SU-DHL-6 (cell line): ENCODE measurements at regions not wholly inside any gene's neighbourhood (a gene's known extent, or its start where the extent isn't known, plus 50 kb on each side); places are given as distances from the start of the nearest gene placed in this dataset.
"Not testable (repeated sequence)": the region's sequence is repeated elsewhere in the genome, so short reads cannot be mapped to it uniquely, and the experiment has no call there.

Experiments used
- H2AFZ ChIP-seq: fragments of 200-600 bp; sonication (generic); 2 replicates; pipeline ENCODE4 v1.6.1; 2014; ENCODE audit warnings: low read depth, mild to moderate bottlenecking, moderate library complexity, mixed read lengths, antibody characterized with exemption, low read length; ENCODE audit not compliant: severe bottlenecking
- H3F3A ChIP-seq: fragments of 200-600 bp; shearing (Covaris generic); 2 replicates; pipeline ENCODE4 v1.6.0; 2016; ENCODE audit warnings: antibody characterized with exemption, mild to moderate bottlenecking; ENCODE audit not compliant: insufficient read depth
- H3K27ac ChIP-seq: fragments of 200-600 bp; sonication (generic); 2 replicates; pipeline ENCODE4 v1.5.1; 2016; ENCODE audit warnings: low read depth, mild to moderate bottlenecking, low read length, moderate library complexity, mixed read lengths
- H3K27me3 ChIP-seq: fragments of 200-600 bp; sonication (generic), shearing (Covaris generic); 2 replicates; pipeline ENCODE4 v1.6.0; 2014; ENCODE audit warnings: mild to moderate bottlenecking, low read length
- H3K36me3 ChIP-seq: fragments of 200-600 bp; sonication (generic); 2 replicates; pipeline ENCODE4 v1.6.1; 2014; ENCODE audit warnings: mild to moderate bottlenecking, low read length, mixed read lengths
- H3K4me2 ChIP-seq: fragments of 300-600, 200-600 bp; shearing (Covaris generic), sonication (generic); 2 replicates; pipeline ENCODE4 v1.6.0; 2014; ENCODE audit warnings: low read length, low read depth, mild to moderate bottlenecking; ENCODE audit not compliant: poor library complexity, severe bottlenecking
- H3K4me3 ChIP-seq: fragments of 200-600 bp; sonication (generic); 2 replicates; pipeline ENCODE4 v1.5.1; 2014; ENCODE audit warnings: antibody characterized with exemption, low read length, mild to moderate bottlenecking, mixed read lengths; ENCODE audit not compliant: insufficient read depth, poor library complexity, severe bottlenecking
- H3K79me2 ChIP-seq: fragments of 200-600 bp; sonication (generic); 2 replicates; pipeline ENCODE4 v1.6.1; 2014; ENCODE audit warnings: mild to moderate bottlenecking, low read length, moderate library complexity; ENCODE audit not compliant: insufficient read depth
- H3K9ac ChIP-seq: fragments of 200-600 bp; sonication (generic); 2 replicates; pipeline ENCODE4 v1.7.0; 2014; ENCODE audit warnings: mild to moderate bottlenecking, low read length
- H3K9me2 ChIP-seq: fragments of 200-600 bp; sonication (generic); replicated peaks from 2 replicates; pipeline ENCODE4 v1.6.1; 2014; ENCODE audit warnings: low read length; ENCODE audit not compliant: insufficient read depth
- H3K9me3 ChIP-seq: fragments of 200-600 bp; sonication (generic); 2 replicates; pipeline ENCODE4 v1.6.1; 2014; ENCODE audit warnings: low read length, mixed read lengths; ENCODE audit not compliant: insufficient read depth
- H4K20me1 ChIP-seq: fragments of 200-600 bp; sonication (generic); 2 replicates; pipeline ENCODE4 v1.6.1; 2014; ENCODE audit warnings: low read depth, mild to moderate bottlenecking, antibody characterized with exemption, low read length, moderate library complexity, mixed read lengths
- EZH2phosphoT487 ChIP-seq: fragments of 200-600 bp; sonication (generic), shearing (Covaris generic); conservative IDR thresholded peaks from 2 replicates; pipeline ENCODE4 v1.6.1; 2018; ENCODE audit warnings: mild to moderate bottlenecking, antibody characterized with exemption, low read length, moderate library complexity, mixed read lengths
- TF ChIP-seq, protein P1 (sequence below): fragments of 200-600 bp; sonication (generic); IDR thresholded peaks from one replicate; pipeline ENCODE4 v1.5.1; 2017; ENCODE audit warnings: antibody characterized with exemption, mild to moderate bottlenecking, low read length, moderate library complexity; ENCODE audit not compliant: insufficient read depth, poor library complexity, severe bottlenecking

DNA sequence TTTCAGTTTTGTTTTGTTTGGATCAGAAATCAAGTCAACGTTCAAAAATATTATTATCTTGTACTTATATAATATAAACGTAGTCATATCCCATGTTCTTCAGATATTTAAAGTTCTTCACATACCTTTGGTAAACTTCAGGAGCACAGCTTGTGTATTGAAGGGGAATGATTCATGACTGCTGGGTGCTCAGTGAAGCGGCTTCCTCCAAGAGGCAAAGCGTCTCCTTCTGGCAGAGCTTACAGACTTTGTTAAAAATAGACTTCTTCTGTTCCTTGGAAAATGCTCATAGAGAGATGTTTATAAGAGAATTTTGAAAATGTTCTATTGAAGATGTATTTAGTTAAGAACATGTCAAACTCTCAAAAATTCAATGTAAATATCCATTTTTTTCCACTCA is 155.6 kb upstream of the CNTNAP4 start:
- H3K36me3 ChIP-seq = no peaks in the 10 kb centered on the region
- no peak overlapping the region for H2AFZ ChIP-seq
- H3F3A ChIP-seq = no peaks in the 10 kb centered on the region
- H3K9me3 ChIP-seq = no peaks in the 10 kb centered on the region
- TF ChIP-seq EZH2phosphoT487 = no peak
- TF ChIP-seq, protein P1, sequence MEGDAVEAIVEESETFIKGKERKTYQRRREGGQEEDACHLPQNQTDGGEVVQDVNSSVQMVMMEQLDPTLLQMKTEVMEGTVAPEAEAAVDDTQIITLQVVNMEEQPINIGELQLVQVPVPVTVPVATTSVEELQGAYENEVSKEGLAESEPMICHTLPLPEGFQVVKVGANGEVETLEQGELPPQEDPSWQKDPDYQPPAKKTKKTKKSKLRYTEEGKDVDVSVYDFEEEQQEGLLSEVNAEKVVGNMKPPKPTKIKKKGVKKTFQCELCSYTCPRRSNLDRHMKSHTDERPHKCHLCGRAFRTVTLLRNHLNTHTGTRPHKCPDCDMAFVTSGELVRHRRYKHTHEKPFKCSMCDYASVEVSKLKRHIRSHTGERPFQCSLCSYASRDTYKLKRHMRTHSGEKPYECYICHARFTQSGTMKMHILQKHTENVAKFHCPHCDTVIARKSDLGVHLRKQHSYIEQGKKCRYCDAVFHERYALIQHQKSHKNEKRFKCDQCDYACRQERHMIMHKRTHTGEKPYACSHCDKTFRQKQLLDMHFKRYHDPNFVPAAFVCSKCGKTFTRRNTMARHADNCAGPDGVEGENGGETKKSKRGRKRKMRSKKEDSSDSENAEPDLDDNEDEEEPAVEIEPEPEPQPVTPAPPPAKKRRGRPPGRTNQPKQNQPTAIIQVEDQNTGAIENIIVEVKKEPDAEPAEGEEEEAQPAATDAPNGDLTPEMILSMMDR = no peak
- no peak overlapping the region for H3K4me2 ChIP-seq
- H3K79me2 ChIP-seq = no peaks in the 10 kb centered on the region
- no peaks in the 10 kb centered on the region for H4K20me1 ChIP-seq
- no peaks in the 10 kb centered on the region for H3K9me2 ChIP-seq
- H3K27ac ChIP-seq = no peak overlapping the region
- no peak overlapping the region for H3K4me3 ChIP-seq
- H3K27me3 ChIP-seq = no peaks in the 10 kb centered on the region
- no peak overlapping the region for H3K9ac ChIP-seq

DNA sequence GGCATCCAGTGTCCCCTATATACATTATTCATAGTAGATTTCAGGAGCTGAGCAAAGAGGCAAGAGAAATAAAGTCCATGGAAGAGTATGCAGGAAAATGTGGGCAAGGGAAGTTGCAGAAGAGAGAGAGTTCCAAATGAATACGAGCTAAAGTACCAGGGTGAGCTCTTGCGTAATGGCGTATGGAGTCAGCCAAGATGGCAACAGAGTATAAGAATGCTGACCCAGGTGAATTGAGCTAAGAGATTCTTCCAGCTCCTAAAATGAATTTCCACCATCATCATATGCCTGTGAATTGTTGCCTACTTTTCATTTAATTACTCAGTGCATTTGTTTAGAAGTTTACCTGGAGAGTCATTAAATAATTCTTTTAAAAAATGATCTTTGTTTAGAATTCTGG is 153.2 kb upstream of the CNTNAP4 start:
- Histone ChIP-seq H3K27me3 (no peaks in the 10 kb centered on the region), H3K27ac (no peak overlapping the region), H2AFZ (no peak overlapping the region), H4K20me1 (no peaks in the 10 kb centered on the region), H3K9me3 (no peaks in the 10 kb centered on the region), H3K36me3 (no peaks in the 10 kb centered on the region), H3K9me2 (no peaks in the 10 kb centered on the region), H3K4me2 (no peak overlapping the region), H3K79me2 (no peaks in the 10 kb centered on the region), H3F3A (no peaks in the 10 kb centered on the region), H3K9ac (no peak overlapping the region), H3K4me3 (no peak overlapping the region)
- TF ChIP-seq, protein P1 = no peak

DNA sequence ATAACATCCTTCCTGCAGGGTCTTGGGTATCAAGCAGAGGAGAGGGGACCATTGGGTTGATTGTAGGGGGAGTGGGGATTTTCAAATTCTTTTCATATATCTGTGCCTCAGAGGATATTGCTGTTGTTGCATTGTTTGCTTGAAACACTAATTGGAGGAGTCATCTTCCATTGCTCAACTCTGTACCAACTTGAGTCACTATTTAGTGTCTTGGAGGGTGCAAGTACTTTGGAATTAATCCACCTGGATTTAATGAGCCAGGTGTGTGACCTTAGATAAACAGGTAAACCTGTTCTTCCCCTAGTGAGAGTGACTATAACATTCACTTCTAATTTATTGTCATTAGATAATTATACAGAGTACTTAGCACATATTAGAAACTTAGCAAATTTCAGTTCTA is 151.3 kb upstream of the CNTNAP4 start:
- H3K27ac ChIP-seq = no peak overlapping the region
- TF ChIP-seq, protein P1 = no peak
- TF ChIP-seq EZH2phosphoT487 = no peak
- no peak overlapping the region for H3K4me3 ChIP-seq
- H3K79me2 ChIP-seq = no peaks in the 10 kb centered on the region
- H3K27me3 ChIP-seq = no peaks in the 10 kb centered on the region
- H4K20me1 ChIP-seq = no peaks in the 10 kb centered on the region
- H3K9me3 ChIP-seq = no peaks in the 10 kb centered on the region
- H3K4me2 ChIP-seq = no peak overlapping the region
- H3F3A ChIP-seq = no peaks in the 10 kb centered on the region
- H3K36me3 ChIP-seq = no peaks in the 10 kb centered on the region
- H3K9ac ChIP-seq = no peak overlapping the region
- no peak overlapping the region for H2AFZ ChIP-seq
- H3K9me2 ChIP-seq = no peaks in the 10 kb centered on the region

DNA sequence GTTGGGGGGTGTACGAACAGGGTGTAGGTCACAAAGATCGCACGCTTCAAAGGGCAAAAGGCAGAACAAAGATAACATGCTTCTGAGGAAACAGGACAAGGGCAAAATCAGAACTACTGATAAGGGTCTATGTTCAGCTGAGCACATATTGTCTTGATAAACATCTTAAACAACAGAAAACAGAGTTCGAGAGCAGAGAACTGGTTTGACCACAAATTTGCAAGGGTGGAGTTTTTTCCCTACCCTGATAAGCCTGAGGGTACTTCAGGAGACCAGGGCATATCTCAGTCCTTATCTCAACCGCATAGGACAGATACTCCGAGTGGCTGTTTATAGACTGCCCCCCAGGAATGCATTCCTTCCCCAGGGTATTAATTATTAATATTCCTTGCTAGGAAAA is 139.1 kb upstream of the CNTNAP4 start:
- H3K79me2 ChIP-seq, H3K4me3 ChIP-seq, H3K9ac ChIP-seq, H2AFZ ChIP-seq, H3K36me3 ChIP-seq, H3K9me2 ChIP-seq, H3K27ac ChIP-seq, H3F3A ChIP-seq, H3K27me3 ChIP-seq, H3K9me3 ChIP-seq, H3K4me2 ChIP-seq, H4K20me1 ChIP-seq: not testable (repeated sequence)
